AG09319 (cell line): ENCODE measurements at regions not wholly inside any gene's neighbourhood (a gene's known extent, or its start where the extent isn't known, plus 50 kb on each side); places are given as distances from the start of the nearest gene placed in this dataset.
A peak's percentile ranks its signal among the peaks of the same experiment; 100 is the strongest.

Source experiments
- DNase-seq: peaks from one replicate; pipeline ENCODE4 v3.0.0-alpha.2; 2010; ENCODE audit warnings: low read depth; ENCODE audit errors: extremely low read depth
- CTCF ChIP-seq: IDR thresholded peaks from 2 replicates; pipeline ENCODE4 v1.5.1; 2011; ENCODE audit warnings: low read depth, mild to moderate bottlenecking, inconsistent platforms, low read length, moderate library complexity

DNA sequence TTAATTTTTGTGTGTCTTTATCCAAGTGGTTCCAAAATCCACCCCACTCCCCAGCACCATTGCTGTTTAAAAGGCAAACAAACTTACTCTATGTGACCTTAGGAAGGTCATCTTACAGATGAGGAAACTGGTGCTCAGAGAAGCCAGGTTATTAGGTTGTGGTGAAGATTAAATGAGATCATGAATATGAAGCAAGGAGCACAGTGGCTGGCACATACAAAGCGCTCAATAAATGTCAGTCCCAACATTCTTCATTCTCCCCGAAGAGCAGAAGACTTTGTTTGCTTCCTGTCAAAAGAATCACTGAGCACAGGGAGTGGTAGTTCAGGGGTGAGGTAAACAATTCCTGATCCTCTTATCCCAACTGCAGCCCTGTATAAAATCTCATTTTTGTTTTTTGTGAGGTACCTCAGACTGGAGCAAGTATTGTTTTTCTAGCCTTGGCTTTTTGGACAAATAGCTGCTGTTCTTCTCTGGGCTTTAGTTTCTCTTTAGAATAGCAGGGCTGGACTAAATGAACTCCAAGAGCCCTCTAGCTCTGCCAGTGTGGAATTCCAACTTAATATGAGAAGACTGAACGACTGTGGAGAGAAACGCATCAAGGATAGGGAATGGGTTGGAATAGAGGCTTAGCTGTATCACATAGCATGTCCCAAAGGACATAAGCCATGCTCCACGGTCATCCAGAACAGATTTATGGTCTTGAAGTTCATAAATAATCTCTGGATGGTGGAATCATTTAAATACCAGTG lies 455.3 kb upstream of the USP24 start:
- peak; percentile 26 for TF ChIP-seq CTCF
- DNase-seq: no peak

- DNase-seq: peak; percentile 48
- no peak for TF ChIP-seq CTCF
These were observed 454.1 kb upstream of the USP24 start for GRCh38 chr1:55669293-55669692.

- TF ChIP-seq CTCF: no peak
- no peak for DNase-seq
These were observed 447.7 kb upstream of the USP24 start for GRCh38 chr1:55662875-55663274.

GRCh38 chr1:55658917-55659316 lies 443.8 kb upstream of the USP24 start:
- TF ChIP-seq CTCF: no peak
- DNase-seq: no peak

- DNase-seq: no peak
These were observed 439.6 kb upstream of the USP24 start for GRCh38 chr1:55654750-55655149.

GRCh38 chr1:55654171-55654570 lies 439.0 kb upstream of the USP24 start:
- no peak for DNase-seq
- no peak for TF ChIP-seq CTCF

More at GRCh38 chr1:55654750-55655149, 439.6 kb upstream of the USP24 start:
- no peak for TF ChIP-seq CTCF

DNA sequence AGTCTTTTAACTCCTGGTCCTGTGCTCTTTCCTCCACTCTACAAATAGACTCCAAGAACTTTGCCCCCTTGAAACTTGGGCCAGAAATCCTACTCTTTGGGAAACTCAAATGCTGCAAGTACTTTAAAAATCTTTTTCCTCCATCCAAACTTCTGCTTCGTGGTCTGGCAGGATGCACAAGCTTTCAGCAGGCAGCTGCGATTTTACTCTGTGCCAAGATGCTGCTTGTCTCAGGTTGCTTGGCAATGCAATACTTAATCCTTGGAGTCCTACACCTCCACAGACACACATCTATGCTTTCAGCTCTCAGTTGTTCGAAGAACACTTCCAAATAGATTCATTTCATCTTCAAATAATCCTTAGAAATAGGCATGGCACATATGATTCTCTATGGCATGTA lies 435.3 kb upstream of the USP24 start:
- no peak for DNase-seq

More for the DNA sequence above, 435.3 kb upstream of the USP24 start:
- TF ChIP-seq CTCF: no peak
